Gastroesophageal sphincter (tissue), 3 donors: ENCODE measurements at regions not wholly inside any gene's neighbourhood (a gene's known extent, or its start where the extent isn't known, plus 50 kb on each side); places are given as distances from the start of the nearest gene placed in this dataset.

Source experiments
- CTCF ChIP-seq, 4 experiments: fragments of 200-600 bp in 2 of 4; fragments of 450-650 bp in 2 of 4; sonication (generic) in 1 of 4; IDR thresholded peaks; one replicate each; pipeline ENCODE4 v1.5.1; 2017 to 2019; ENCODE audit warnings: antibody characterized with exemption in 4 of 4, mild to moderate bottlenecking in 2 of 4, moderate library complexity in 2 of 4
- POLR2A ChIP-seq, 2 donors: fragments of 450-650 bp; IDR thresholded peaks; one replicate each; pipeline ENCODE4 v1.6.1; 2017; ENCODE audit warnings: antibody characterized with exemption in 2 of 2, mild to moderate bottlenecking in 2 of 2, moderate library complexity in 1 of 2

- TF ChIP-seq CTCF (IDR thresholded peaks at IDR 0.05) (no peak), POLR2A (IDR thresholded peaks at IDR 0.05) (no peak)
These were observed 158.9 kb upstream of the ZNF217 start for GRCh38 chr20:53752583-53752970.
